ENCODE measurements at regions not wholly inside any gene's neighbourhood (a gene's known extent, or its start where the extent isn't known, plus 50 kb on each side); places are given as distances from the start of the nearest gene placed in this dataset.
"Not testable (repeated sequence)": the region's sequence is repeated elsewhere in the genome, so short reads cannot be mapped to it uniquely, and the experiment has no call there.

- TF ChIP-seq RXRA (IDR thresholded peaks at IDR 0.05) = no peak
- TF ChIP-seq FOXA2 (IDR thresholded peaks at IDR 0.05) = no peak
- TF ChIP-seq CTCF (IDR thresholded peaks at IDR 0.05; ENCODE audit: low read depth, low read length, missing input control) = no peak
Measured at GRCh38 chr7:41399171-41399570, 303.7 kb downstream of the INHBA start (continued).

- no peaks in the 10 kb centered on the region for H3K36me3 ChIP-seq (ENCODE audit: control insufficient read depth in 4 of 4, insufficient read depth in 3 of 4, low read depth in 1 of 4, low read length in 3 of 4)
- no peak overlapping the region for H3K9ac ChIP-seq (ENCODE audit: low read depth in 1 of 2, low read length in 2 of 2)
- 87% methylated on average over 3 of the region's 3 CpGs for WGBS
- H3K4me1 ChIP-seq (ENCODE audit: control insufficient read depth in 4 of 4, insufficient read depth in 4 of 4, low read length in 3 of 4) = no peaks in the 10 kb centered on the region
- H3K27me3 ChIP-seq (ENCODE audit: control insufficient read depth in 4 of 4, insufficient read depth in 4 of 4, low read length in 3 of 4) = no peaks in the 10 kb centered on the region
- H3K4me3 ChIP-seq (ENCODE audit: low read depth in 1 of 3, low read length in 3 of 3) = no peak overlapping the region
- TF ChIP-seq HNF4A (conservative IDR thresholded peaks at IDR 0.05) = no peak
- TF ChIP-seq SP1 (IDR thresholded peaks at IDR 0.05) = no peak
- TF ChIP-seq, protein P1, sequence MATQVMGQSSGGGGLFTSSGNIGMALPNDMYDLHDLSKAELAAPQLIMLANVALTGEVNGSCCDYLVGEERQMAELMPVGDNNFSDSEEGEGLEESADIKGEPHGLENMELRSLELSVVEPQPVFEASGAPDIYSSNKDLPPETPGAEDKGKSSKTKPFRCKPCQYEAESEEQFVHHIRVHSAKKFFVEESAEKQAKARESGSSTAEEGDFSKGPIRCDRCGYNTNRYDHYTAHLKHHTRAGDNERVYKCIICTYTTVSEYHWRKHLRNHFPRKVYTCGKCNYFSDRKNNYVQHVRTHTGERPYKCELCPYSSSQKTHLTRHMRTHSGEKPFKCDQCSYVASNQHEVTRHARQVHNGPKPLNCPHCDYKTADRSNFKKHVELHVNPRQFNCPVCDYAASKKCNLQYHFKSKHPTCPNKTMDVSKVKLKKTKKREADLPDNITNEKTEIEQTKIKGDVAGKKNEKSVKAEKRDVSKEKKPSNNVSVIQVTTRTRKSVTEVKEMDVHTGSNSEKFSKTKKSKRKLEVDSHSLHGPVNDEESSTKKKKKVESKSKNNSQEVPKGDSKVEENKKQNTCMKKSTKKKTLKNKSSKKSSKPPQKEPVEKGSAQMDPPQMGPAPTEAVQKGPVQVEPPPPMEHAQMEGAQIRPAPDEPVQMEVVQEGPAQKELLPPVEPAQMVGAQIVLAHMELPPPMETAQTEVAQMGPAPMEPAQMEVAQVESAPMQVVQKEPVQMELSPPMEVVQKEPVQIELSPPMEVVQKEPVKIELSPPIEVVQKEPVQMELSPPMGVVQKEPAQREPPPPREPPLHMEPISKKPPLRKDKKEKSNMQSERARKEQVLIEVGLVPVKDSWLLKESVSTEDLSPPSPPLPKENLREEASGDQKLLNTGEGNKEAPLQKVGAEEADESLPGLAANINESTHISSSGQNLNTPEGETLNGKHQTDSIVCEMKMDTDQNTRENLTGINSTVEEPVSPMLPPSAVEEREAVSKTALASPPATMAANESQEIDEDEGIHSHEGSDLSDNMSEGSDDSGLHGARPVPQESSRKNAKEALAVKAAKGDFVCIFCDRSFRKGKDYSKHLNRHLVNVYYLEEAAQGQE (IDR thresholded peaks at IDR 0.05) = no peak
- TF ChIP-seq MAX (IDR thresholded peaks at IDR 0.05) = no peak
- no peak for TF ChIP-seq ZBTB33 (IDR thresholded peaks at IDR 0.05)
- no peak for TF ChIP-seq FOXA2 (IDR thresholded peaks at IDR 0.05)
- TF ChIP-seq HNF4G (IDR thresholded peaks at IDR 0.05) = no peak
- TF ChIP-seq TAF1 (conservative IDR thresholded peaks at IDR 0.05) = no peak
- TF ChIP-seq RXRA (IDR thresholded peaks at IDR 0.05) = no peak
- no peak for TF ChIP-seq JUND (IDR thresholded peaks at IDR 0.05)
- peaks cover 0 to 6% (median 0%) of the 10 kb centered on the region in 4 donors for H3K9me3 ChIP-seq (ENCODE audit: control insufficient read depth in 4 of 4, low read length in 3 of 4)
- no peak overlapping the region for H3K27ac ChIP-seq (ENCODE audit: low read depth in 1 of 2, low read length in 2 of 2)
- no peak for DNase-seq (ENCODE audit: low spot score)
Measured at GRCh38 chr7:41391818-41392217, 311.1 kb downstream of the INHBA start.

DNA sequence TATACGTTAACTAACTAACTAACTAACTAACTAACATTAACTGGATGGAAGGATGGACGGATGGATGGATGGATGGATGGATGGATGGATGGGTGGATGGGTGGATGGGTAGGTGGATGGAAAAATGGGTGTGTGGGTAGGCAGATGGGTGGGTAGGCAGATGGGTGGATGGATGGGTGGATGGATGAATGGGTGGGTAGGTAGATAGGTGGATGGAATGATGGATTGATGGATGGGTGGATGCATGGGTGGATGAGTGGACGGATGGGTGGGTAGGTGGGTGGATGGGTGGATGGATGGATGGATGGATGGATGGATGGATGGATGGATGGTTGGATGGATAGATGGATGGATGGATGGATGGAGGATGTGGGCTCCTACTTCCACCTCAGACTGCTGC is 314.0 kb downstream of the INHBA start:
- not testable (repeated sequence) for H3K27me3 ChIP-seq (ENCODE audit: control insufficient read depth in 4 of 4, insufficient read depth in 4 of 4, low read length in 3 of 4); DNase-seq (ENCODE audit: low spot score); H3K9ac ChIP-seq (ENCODE audit: low read depth in 1 of 2, low read length in 2 of 2); H3K36me3 ChIP-seq (ENCODE audit: control insufficient read depth in 4 of 4, insufficient read depth in 3 of 4, low read depth in 1 of 4, low read length in 3 of 4); H3K4me1 ChIP-seq (ENCODE audit: control insufficient read depth in 4 of 4, insufficient read depth in 4 of 4, low read length in 3 of 4); H3K27ac ChIP-seq (ENCODE audit: low read depth in 1 of 2, low read length in 2 of 2); H3K9me3 ChIP-seq (ENCODE audit: control insufficient read depth in 4 of 4, low read length in 3 of 4); H3K4me3 ChIP-seq (ENCODE audit: low read depth in 1 of 3, low read length in 3 of 3)
- WGBS = 81% methylated on average over 3 of the region's 3 CpGs

All from liver (tissue), 8 donors.